ENCODE measurements at regions not wholly inside any gene's neighbourhood (a gene's known extent, or its start where the extent isn't known, plus 50 kb on each side); places are given as distances from the start of the nearest gene placed in this dataset.
A peak's percentile ranks its signal among the peaks of the same experiment; 100 is the strongest.

GRCh38 chr6:40722553-40723258, 135.5 kb upstream of the LRFN2 start:
- H3K4me3 ChIP-seq (ENCODE audit: control insufficient read depth, low read depth, low read length) = no peak overlapping the region
- DNase-seq (ENCODE audit: low read depth) = peak; percentile 19
- no peak for TF ChIP-seq CTCF (conservative IDR thresholded peaks at IDR 0.05; ENCODE audit: control insufficient read depth, insufficient read depth, low read depth, low read length)

DNA sequence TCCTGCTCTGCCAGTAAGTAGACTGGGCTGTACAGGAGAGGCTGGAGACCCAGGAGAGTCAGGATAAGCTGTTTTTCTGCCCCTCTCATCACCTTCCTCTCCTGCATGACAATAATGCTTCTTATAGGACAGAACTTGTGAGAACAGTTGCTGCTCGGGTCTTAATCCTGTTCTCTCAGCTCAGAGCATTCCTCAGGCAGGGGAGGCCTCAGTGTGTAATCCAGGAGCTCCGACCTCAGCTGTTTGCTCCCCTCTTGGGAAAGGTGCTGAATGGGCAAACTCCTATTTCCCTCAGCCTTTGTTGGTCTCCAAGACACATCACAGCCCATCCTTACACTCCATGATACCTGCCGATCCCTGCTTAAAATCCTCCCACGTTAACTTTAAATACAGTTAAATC, 134.9 kb upstream of the LRFN2 start:
- DNase-seq (ENCODE audit: low read depth) = no peak
- TF ChIP-seq CTCF (conservative IDR thresholded peaks at IDR 0.05; ENCODE audit: control insufficient read depth, insufficient read depth, low read depth, low read length) = no peak
- no peak overlapping the region for H3K4me3 ChIP-seq (ENCODE audit: control insufficient read depth, low read depth, low read length)

GRCh38 chr6:40721271-40721952, 134.2 kb upstream of the LRFN2 start:
- TF ChIP-seq CTCF (conservative IDR thresholded peaks at IDR 0.05; ENCODE audit: control insufficient read depth, insufficient read depth, low read depth, low read length) = no peak
- no peak for DNase-seq (ENCODE audit: low read depth)
- no peak overlapping the region for H3K4me3 ChIP-seq (ENCODE audit: control insufficient read depth, low read depth, low read length)

DNA sequence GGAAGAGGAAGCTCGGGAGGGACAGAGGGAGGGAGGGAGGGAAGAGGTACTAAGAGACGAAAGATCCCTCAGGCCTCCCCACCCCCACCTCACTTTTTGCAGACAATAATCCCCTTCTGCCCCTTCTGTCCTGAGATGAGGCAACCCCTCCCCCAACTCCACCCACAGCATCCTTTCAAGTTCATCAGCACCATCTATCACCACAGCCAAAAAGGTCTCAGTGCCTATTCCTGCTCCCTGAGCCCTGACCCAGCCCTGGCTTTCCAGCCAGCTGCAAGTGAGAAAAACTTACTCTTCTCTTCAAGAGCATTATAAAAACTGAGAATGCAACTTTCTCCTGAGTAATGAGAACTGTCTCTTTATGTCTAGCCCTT, 133.2 kb upstream of the LRFN2 start:
- no peak overlapping the region for H3K4me3 ChIP-seq (ENCODE audit: control insufficient read depth, low read depth, low read length)
- no peak for TF ChIP-seq CTCF (conservative IDR thresholded peaks at IDR 0.05; ENCODE audit: control insufficient read depth, insufficient read depth, low read depth, low read length)
- DNase-seq (ENCODE audit: low read depth) = no peak

DNA sequence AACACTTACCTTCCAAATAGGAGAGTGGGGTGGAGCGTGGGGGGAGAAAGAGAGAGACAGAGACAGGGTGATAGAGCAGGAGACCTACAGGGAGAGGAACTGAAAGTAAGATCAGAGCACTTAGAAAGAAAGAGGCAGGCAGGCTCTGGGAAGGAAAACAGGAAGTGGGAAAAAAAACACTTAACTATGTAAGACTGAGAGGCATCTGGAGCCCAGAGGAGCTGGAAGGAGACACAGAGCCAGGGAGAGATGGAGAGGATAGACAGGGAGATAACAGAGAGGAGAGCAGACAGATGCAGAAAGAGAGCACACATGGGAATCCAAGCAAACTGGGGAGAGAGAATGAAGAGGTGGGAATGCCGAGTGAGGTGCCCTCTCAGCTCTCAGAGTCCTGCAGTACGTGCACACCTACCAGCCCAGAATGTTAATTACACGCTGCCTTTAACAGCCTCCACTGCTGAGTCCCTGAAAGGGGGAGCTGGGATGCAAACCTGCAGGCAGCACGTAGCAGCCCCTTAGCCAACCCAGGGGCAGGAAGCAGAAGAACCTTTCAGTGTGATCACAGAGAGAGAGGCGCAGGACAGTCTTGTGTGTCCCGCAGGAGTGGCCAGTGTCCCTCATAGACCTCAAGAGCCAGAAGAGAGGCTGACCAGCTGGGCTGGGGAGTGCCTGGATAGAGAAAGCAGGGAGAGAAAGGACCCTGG, 132.7 kb upstream of the LRFN2 start:
- H3K4me3 ChIP-seq (ENCODE audit: control insufficient read depth, low read depth, low read length) = no peak overlapping the region
- peak; percentile 40 for DNase-seq (ENCODE audit: low read depth)
- TF ChIP-seq CTCF (conservative IDR thresholded peaks at IDR 0.05; ENCODE audit: control insufficient read depth, insufficient read depth, low read depth, low read length) = no peak

DNA sequence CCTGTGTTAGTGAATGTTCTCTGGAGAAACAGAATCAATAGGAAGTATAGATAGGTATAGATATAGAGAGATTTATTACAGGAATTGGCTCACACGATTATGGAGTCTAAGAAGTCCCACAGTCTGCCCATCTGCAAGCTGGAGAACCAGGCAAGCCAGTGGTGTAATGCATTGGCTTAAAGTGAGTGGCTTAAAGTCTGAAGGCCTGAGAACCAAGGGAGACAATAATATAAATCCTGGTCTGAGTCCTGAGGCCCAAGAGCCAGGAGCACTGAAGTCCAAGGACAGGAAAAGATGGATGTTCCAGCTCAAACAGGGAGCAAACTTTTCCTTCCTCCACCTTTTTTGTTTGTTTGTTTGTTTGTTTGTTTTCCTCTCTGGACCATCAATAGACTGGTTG, 131.2 kb upstream of the LRFN2 start:
- no peak for DNase-seq (ENCODE audit: low read depth)
- no peak for TF ChIP-seq CTCF (conservative IDR thresholded peaks at IDR 0.05; ENCODE audit: control insufficient read depth, insufficient read depth, low read depth, low read length)

More for the DNA sequence above, 131.2 kb upstream of the LRFN2 start:
- no peak overlapping the region for H3K4me3 ChIP-seq (ENCODE audit: control insufficient read depth, low read depth, low read length)

All from fibroblast of mammary gland (primary cell).